ENCODE measurements at regions not wholly inside any gene's neighbourhood (a gene's known extent, or its start where the extent isn't known, plus 50 kb on each side); places are given as distances from the start of the nearest gene placed in this dataset.

DNA sequence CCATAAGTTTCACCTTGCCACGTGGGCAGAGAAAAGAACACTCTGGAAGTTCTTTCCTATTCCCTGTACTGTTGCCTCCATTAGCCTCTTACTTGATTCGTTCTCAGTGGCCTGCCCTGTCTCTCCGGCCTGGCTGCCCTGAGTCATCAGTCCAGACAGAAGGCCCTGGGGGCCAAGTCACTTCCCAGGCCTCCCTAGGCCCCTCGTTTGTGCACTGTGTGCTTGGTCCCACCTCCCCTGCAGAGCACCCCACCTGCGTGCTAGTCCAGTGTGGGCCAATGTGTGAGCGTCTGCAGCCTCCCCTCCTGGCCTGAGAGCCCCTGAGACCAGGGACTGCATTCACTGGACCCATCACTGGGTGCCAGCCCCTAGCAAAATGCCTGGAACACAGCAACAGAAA lies 191.2 kb upstream of the RREB1 start:
- intact Hi-C loops (cut with micrococcal nuclease) (no loop called here), dilution Hi-C loops (cut with MboI; ENCODE audit: extremely low pct_ligation_motif_present, low sequenced_read_pairs) (no loop called here)
- Histone ChIP-seq H3K9me1 (replicated peaks; ENCODE audit: control insufficient read depth, extremely low read depth, insufficient read depth, low read length) (no peaks in the 10 kb centered on the region), H4K20me1 (replicated peaks; ENCODE audit: control insufficient read depth, extremely low read depth, insufficient read depth, low read length) (no peaks in the 10 kb centered on the region), H3K27ac (ENCODE audit: insufficient read depth, low read depth, low read length) (no peak overlapping the region), H3K4me2 (ENCODE audit: insufficient read depth, low read length) (no peak overlapping the region), H3K27me3 (ENCODE audit: control insufficient read depth in 2 of 2, insufficient read depth in 2 of 2, low read length in 2 of 2) (peaks cover 0 to 6% of the 10 kb centered on the region in 2 experiments), H3K4me1 (ENCODE audit: control insufficient read depth, extremely low read depth, insufficient read depth, low read length) (no peaks in the 10 kb centered on the region), H3K36me3 (ENCODE audit: control insufficient read depth in 2 of 2, extremely low read depth in 1 of 2, insufficient read depth in 2 of 2, low read length in 2 of 2) (no peaks in the 10 kb centered on the region), H3K9ac (replicated peaks; ENCODE audit: extremely low read depth, insufficient read depth, low read length) (no peak overlapping the region), H3K9me3 (replicated peaks; ENCODE audit: control insufficient read depth, insufficient read depth, low read length) (no peaks in the 10 kb centered on the region), H2AFZ (ENCODE audit: low read depth, low read length) (no peak overlapping the region), H3K4me3 (replicated peaks in 1 of 3; ENCODE audit: insufficient read depth in 1 of 3, low read depth in 1 of 3, low read length in 3 of 3) (no peak overlapping the region), H3K79me2 (ENCODE audit: control insufficient read depth, insufficient read depth, low read length) (no peaks in the 10 kb centered on the region)
- POLR2A ChIA-PET, result no interaction called here
- TF ChIP-seq CTCF (IDR thresholded peaks at IDR 0.05; ENCODE audit: extremely low read depth in 1 of 2, insufficient read depth in 1 of 2, low read depth in 1 of 2, low read length in 2 of 2), result no peak
- TF ChIP-seq JUN (IDR thresholded peaks at IDR 0.05; ENCODE audit: borderline replicate concordance, insufficient read depth, insufficient read length, low read depth), result no peak
- TF ChIP-seq MAX (IDR thresholded peaks at IDR 0.05; ENCODE audit: insufficient read depth, insufficient read length), result no peak
- no peak for TF ChIP-seq POLR2A (IDR thresholded peaks at IDR 0.05; ENCODE audit: low read depth, low read length)
- no peak for TF ChIP-seq POLR2AphosphoS5 (IDR thresholded peaks at IDR 0.05; ENCODE audit: insufficient read depth, low read depth, low read length)
- no peak for TF ChIP-seq MYC (IDR thresholded peaks at IDR 0.05; ENCODE audit: low read depth, low read length)
- no peak for TF ChIP-seq EZH2 (IDR thresholded peaks at IDR 0.05; ENCODE audit: borderline replicate concordance, low read depth, low read length, severe bottlenecking)
- FAIRE-seq, result no peak
- no TSS peak for BruUV-seq (replicated peaks)
- CTCF ChIA-PET, result interaction anchor here (1.7 kb wide), 1 partner anchor 192 kb away, joined by 6 read pairs; no protein-coding TSS in a partner anchor
- DNase-seq (ENCODE audit: low read depth, low spot score), result no peak
